Esophagus squamous epithelium (tissue), 5 donors: ENCODE measurements at regions not wholly inside any gene's neighbourhood (a gene's known extent, or its start where the extent isn't known, plus 50 kb on each side); places are given as distances from the start of the nearest gene placed in this dataset.

Experiments
- DNase-seq: peaks from one replicate; lab custom pipeline; 2025; lab: John Stamatoyannopoulos, UW
- H3K27ac ChIP-seq, 4 donors: fragments of 200-600 bp; sonication (generic); one replicate each; pipeline ENCODE4 v1.5.1; 2016 to 2019; ENCODE audit warnings: mild to moderate bottlenecking in 1 of 4
- H3K27me3 ChIP-seq, 4 donors: fragments of 200-600 bp; sonication (generic); 1 replicate in 3 of 4; 2 replicates in 1 of 4; pipeline versions ENCODE4 v1.5.1 to v1.6.0; 2017 to 2021; ENCODE audit warnings: antibody characterized with exemption in 1 of 4
- H3K36me3 ChIP-seq, 3 donors: fragments of 200-600 bp; sonication (generic); one replicate each; pipeline ENCODE4 v1.5.1; 2016 to 2019
- H3K4me1 ChIP-seq, 3 donors: fragments of 200-600 bp; sonication (generic); one replicate each; pipeline ENCODE4 v1.5.1; 2017 to 2019
- H3K4me3 ChIP-seq, 4 donors: fragments of 200-600 bp; sonication (generic); 1 replicate in 3 of 4; 2 replicates in 1 of 4; pipeline ENCODE4 v1.5.1; 2016 to 2019; ENCODE audit warnings: mild to moderate bottlenecking in 2 of 4, moderate library complexity in 1 of 4
- H3K9me3 ChIP-seq, 3 donors: fragments of 200-600 bp; sonication (generic); one replicate each; pipeline ENCODE4 v1.5.1; 2016 to 2019
- CTCF ChIP-seq, 6 experiments: fragments of 450-650 bp in 4 of 6; fragments of 200-600 bp in 2 of 6; sonication (generic) in 2 of 6; IDR thresholded peaks; one replicate each; pipeline ENCODE4 v1.5.1; 2016 to 2019; ENCODE audit warnings: antibody characterized with exemption in 6 of 6, mild to moderate bottlenecking in 4 of 6, moderate library complexity in 4 of 6
- POLR2A ChIP-seq, 4 donors: fragments of 450-650 bp; IDR thresholded peaks; one replicate each; pipeline ENCODE4 v1.6.1; 2017; ENCODE audit warnings: antibody characterized with exemption in 4 of 4, mild to moderate bottlenecking in 4 of 4, moderate library complexity in 3 of 4
- WGBS, 2 donors: methylation state at CpG; one replicate each; pipeline ENCODE4 v1.1.5; 2018; 5-methylcytosine and 5-hydroxymethylcytosine counted together
- intact Hi-C: fragments of 100-400 bp; cut with DNase I; formaldehyde crosslinking; loops from one replicate; pipeline ENCODE4 v1.15.0; 2022
- donor health status: DM: yes; HTN: yes; CAD: no.

- intact Hi-C loops, result no loop called here
- WGBS, 2 donors, result 13 to 47% methylated on average over 2 of the region's 2 CpGs
- H3K36me3 ChIP-seq, result no peaks in the 10 kb centered on the region
- no peak overlapping the region for H3K4me3 ChIP-seq
- no peaks in the 10 kb centered on the region for H3K4me1 ChIP-seq
- TF ChIP-seq POLR2A (IDR thresholded peaks at IDR 0.05), result no peak
- TF ChIP-seq CTCF (IDR thresholded peaks at IDR 0.05), result no peak
- H3K27me3 ChIP-seq, result no peaks in the 10 kb centered on the region
- no peaks in the 10 kb centered on the region for H3K9me3 ChIP-seq
- no peak overlapping the region for H3K27ac ChIP-seq
- DNase-seq, result no peak
Observed at GRCh38 chr3:168220556-168220955, 124.8 kb upstream of the GOLIM4 start.

- 86 to 93% methylated on average over 2 of the region's 2 CpGs for WGBS, 2 donors
- no peak for DNase-seq
- no peaks in the 10 kb centered on the region for H3K4me1 ChIP-seq
- H3K27me3 ChIP-seq, result no peaks in the 10 kb centered on the region
- TF ChIP-seq CTCF (IDR thresholded peaks at IDR 0.05) (no peak), POLR2A (IDR thresholded peaks at IDR 0.05) (no peak)
- H3K27ac ChIP-seq, result no peak overlapping the region
- no peak overlapping the region for H3K4me3 ChIP-seq
- no peaks in the 10 kb centered on the region for H3K9me3 ChIP-seq
- H3K36me3 ChIP-seq, result no peaks in the 10 kb centered on the region
- intact Hi-C loops, result loop anchor here (10.0 kb wide), 1 partner anchor 625 kb away; no protein-coding TSS in a partner anchor
Observed at GRCh38 chr3:168219530-168219929, 123.8 kb upstream of the GOLIM4 start.

- 61 to 77% methylated on average over 2 of the region's 2 CpGs for WGBS, 2 donors
- TF ChIP-seq POLR2A (IDR thresholded peaks at IDR 0.05), result no peak
- TF ChIP-seq CTCF (IDR thresholded peaks at IDR 0.05), result no peak
- no peaks in the 10 kb centered on the region for H3K4me1 ChIP-seq
- no peak overlapping the region for H3K27ac ChIP-seq
- H3K27me3 ChIP-seq, result no peaks in the 10 kb centered on the region
- DNase-seq, result no peak
- intact Hi-C loops, result loop anchor here (10.0 kb wide), 1 partner anchor 626 kb away; no protein-coding TSS in a partner anchor
- no peaks in the 10 kb centered on the region for H3K9me3 ChIP-seq
- no peak overlapping the region for H3K4me3 ChIP-seq
- H3K36me3 ChIP-seq, result no peaks in the 10 kb centered on the region
Observed at GRCh38 chr3:168218600-168218999, 122.9 kb upstream of the GOLIM4 start.

GRCh38 chr3:168216851-168217250 lies 121.1 kb upstream of the GOLIM4 start:
- no peaks in the 10 kb centered on the region for H3K36me3 ChIP-seq
- H3K4me3 ChIP-seq, result no peak overlapping the region
- H3K4me1 ChIP-seq, result no peaks in the 10 kb centered on the region
- intact Hi-C loops, result loop anchor here (10.0 kb wide), 1 partner anchor 628 kb away; no protein-coding TSS in a partner anchor
- DNase-seq, result no peak
- WGBS, 2 donors, result 82 to 86% methylated on average over 3 of the region's 3 CpGs
- TF ChIP-seq POLR2A (IDR thresholded peaks at IDR 0.05) (no peak), CTCF (IDR thresholded peaks at IDR 0.05) (no peak)
- H3K27me3 ChIP-seq, result no peaks in the 10 kb centered on the region
- H3K27ac ChIP-seq, result no peak overlapping the region
- no peaks in the 10 kb centered on the region for H3K9me3 ChIP-seq

- no peak for TF ChIP-seq CTCF (IDR thresholded peaks at IDR 0.05)
- TF ChIP-seq POLR2A (IDR thresholded peaks at IDR 0.05), result no peak
- no peak overlapping the region for H3K27ac ChIP-seq
- no peak for DNase-seq
- no peaks in the 10 kb centered on the region for H3K36me3 ChIP-seq
- H3K27me3 ChIP-seq, result no peaks in the 10 kb centered on the region
- no peaks in the 10 kb centered on the region for H3K9me3 ChIP-seq
- H3K4me3 ChIP-seq, result no peak overlapping the region
- H3K4me1 ChIP-seq, result peaks cover 0 to 5% (median 0%) of the 10 kb centered on the region in 3 donors
- WGBS, 2 donors, result 64 to 81% methylated on average over 4 of the region's 4 CpGs
- intact Hi-C loops, result loop anchor here (10.0 kb wide), 1 partner anchor 631 kb away; no protein-coding TSS in a partner anchor
Observed at GRCh38 chr3:168213920-168214319, 118.2 kb upstream of the GOLIM4 start.
